ENCODE measurements at regions not wholly inside any gene's neighbourhood (a gene's known extent, or its start where the extent isn't known, plus 50 kb on each side); places are given as distances from the start of the nearest gene placed in this dataset.

GRCh38 chr13:88042489-88042888 is 371.3 kb downstream of the SLITRK5 start:
- TF ChIP-seq CTCF (IDR thresholded peaks at IDR 0.05), result no peak
- TF ChIP-seq POLR2AphosphoS5 (IDR thresholded peaks at IDR 0.05), result no peak
